HG02885 (cell line): ENCODE measurements at regions not wholly inside any gene's neighbourhood (a gene's known extent, or its start where the extent isn't known, plus 50 kb on each side); places are given as distances from the start of the nearest gene placed in this dataset.
"Not testable (repeated sequence)": the region's sequence is repeated elsewhere in the genome, so short reads cannot be mapped to it uniquely, and the experiment has no call there.

ENCODE experiments used
- ATAC-seq: cut with Tn5 transposase; IDR thresholded peaks from one replicate; pipeline ENCODE4 v1.9.1; 2021; ENCODE audit warnings: mild to moderate bottlenecking; ENCODE audit not compliant: unreplicated experiment, poor library complexity

DNA sequence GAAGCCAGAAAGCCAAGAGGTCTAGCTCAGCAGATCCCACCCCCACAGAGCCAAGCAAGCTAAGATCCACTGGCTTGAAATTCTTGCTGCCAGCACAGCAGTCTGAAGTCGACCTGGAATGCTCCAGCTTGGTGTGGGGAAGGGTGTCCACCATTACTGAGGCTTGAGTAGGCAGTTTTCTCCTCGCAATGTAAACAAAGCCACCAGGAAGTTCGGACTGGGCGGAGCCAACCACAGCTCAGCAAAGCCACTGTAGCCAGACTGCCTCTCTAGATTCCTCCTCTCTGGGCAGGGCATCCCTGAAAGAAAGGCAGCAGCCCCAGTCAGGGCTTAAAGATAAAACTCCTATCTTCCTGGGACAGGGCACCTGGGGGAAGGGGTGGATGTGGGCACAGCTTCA lies 495.0 kb upstream of the GYPC start:
- ATAC-seq, result not testable (repeated sequence)

GRCh38 chr2:126172631-126173184 lies 483.2 kb upstream of the GYPC start:
- ATAC-seq, result no peak

- ATAC-seq, result no peak
Measured at GRCh38 chr2:126175222-126175621, 480.7 kb upstream of the GYPC start.

GRCh38 chr2:126177479-126177878 lies 478.5 kb upstream of the GYPC start:
- ATAC-seq, result no peak

- ATAC-seq, result no peak
Measured at GRCh38 chr2:126187668-126188067, 468.3 kb upstream of the GYPC start.

DNA sequence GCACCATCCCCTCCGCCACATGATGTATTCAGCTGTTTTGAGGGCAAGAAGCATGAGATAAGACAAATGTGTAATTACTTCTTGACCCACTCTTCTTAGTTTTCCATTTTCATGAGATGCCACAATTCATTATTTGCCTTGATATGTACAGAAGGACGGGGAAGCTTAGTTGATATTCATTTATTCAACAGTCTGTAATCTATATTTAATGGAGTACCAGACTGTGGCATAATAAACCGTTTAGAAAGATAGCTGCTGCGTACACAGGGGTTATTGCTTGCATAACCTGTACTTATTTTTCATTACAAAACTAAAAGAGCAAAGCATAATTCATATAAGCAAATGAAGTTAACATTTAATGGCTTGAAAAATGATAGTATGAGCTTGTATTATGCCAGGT lies 466.4 kb upstream of the GYPC start:
- ATAC-seq, result no peak

DNA sequence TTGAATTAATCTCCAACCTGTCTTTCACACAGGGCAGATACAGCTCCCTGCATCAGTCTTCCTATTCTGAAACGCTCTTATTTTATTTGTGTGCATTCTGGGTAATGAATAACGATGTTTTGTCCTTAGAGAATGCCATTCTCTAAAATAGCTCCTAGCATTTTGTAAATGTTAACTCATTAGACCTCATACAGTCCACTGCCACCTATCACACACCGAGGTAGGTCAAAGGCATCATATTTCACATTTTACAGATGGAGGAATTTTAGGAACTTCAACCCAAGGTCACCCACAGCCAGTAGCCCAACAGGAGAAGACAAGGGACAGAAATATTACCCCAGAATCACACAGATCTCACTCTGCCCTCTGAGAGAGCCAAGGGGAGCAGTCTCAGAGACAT lies 455.4 kb upstream of the GYPC start:
- no peak for ATAC-seq

- no peak for ATAC-seq
Measured at GRCh38 chr2:126208266-126208665, 447.7 kb upstream of the GYPC start.

DNA sequence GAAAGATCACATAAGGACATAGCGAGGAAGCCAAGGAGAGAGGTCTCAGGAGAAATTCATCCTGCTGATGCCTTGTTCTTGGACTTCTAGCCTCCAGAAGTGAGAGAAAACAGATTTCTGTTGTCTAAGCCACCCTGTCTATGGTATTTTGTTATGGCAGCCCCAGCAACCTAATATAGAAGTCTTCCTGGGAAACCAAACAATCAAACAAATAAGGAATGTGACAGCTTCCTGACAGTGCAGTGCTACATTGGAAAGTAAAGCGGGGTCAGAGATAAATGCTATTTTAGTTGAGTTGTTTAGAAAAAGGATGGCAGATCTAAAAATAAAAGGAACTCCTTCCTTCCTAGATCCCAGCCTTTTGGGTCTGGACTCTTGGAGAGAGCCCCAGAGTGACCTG lies 443.2 kb upstream of the GYPC start:
- ATAC-seq, result no peak

DNA sequence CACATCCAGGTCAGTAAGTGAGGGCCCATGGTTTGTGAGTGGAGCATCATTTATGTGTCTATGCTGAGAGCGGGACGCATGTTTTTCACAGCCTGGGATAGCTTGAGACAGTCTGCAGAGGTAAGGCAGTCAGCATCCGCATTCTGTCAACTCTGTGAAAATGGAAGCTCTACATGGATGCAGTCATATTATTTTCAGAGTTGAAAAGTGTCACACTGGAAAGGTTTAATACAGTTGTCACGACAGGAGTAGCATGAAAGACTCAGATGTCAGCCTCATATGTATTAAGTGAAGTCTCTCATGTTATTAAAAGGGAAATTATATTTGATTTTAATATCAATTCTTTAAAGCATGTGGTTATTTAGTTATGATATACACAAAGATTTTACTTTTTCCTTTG lies 436.9 kb upstream of the GYPC start:
- no peak for ATAC-seq

DNA sequence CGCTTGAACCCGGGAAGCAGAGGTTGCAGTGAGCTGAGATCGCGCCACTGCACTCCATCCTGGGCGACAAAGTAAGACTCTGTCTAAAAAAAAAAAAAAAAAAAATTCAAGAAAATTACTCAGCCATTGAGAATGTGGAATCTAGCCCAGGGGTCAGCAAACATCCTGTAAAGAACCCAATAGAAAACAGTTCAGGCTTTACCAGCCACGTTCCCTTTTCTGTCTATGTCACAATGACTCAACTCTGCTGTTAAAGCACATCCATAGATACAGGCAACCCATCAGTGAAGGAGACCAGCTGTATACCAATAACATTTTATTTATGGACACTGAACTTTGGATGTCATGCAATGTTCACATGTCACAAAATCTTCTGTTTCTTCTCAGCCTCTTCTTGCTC lies 435.6 kb upstream of the GYPC start:
- ATAC-seq, result no peak

- ATAC-seq, result no peak
Measured at GRCh38 chr2:126221506-126221905, 434.5 kb upstream of the GYPC start.

- no peak for ATAC-seq
Measured at GRCh38 chr2:126222278-126222677, 433.7 kb upstream of the GYPC start.

GRCh38 chr2:126224776-126225175 lies 431.2 kb upstream of the GYPC start:
- ATAC-seq, result no peak

DNA sequence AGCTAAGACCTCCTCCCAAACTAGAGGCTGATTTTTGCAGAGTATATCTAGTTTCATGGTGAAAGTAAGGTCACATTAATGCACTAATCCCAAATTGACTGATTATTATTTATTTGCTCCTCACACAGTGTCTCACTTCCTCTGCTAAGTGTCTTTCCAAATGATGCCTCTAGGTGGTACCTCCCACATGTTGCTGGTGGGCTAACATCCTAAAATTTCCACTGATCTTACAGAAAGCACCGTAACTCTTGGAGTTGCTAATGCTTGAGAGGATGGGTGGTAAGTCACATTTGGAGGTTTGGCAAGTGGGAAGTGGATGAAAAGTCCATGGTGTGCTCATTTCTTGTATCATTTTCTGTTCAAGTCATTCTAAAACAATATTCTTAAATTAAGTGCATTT lies 428.7 kb upstream of the GYPC start:
- no peak for ATAC-seq

DNA sequence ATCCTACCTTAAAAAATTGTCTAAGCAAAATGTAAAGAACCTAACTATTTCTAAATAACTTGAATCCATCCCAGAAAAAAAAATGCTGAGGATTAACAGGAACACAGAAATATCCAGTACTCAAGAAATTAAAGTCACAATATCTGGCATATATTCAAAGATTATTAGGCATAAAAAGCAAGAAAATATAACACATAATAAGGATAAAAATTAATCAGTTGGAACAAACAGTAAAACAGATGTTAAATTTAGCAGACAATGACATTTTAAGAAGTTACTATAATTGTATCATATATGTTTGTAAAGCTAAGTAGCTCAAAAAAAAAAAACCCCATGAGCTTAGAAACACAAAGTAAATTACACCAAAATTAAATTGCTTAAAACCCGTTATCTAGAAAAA lies 427.4 kb upstream of the GYPC start:
- no peak for ATAC-seq

DNA sequence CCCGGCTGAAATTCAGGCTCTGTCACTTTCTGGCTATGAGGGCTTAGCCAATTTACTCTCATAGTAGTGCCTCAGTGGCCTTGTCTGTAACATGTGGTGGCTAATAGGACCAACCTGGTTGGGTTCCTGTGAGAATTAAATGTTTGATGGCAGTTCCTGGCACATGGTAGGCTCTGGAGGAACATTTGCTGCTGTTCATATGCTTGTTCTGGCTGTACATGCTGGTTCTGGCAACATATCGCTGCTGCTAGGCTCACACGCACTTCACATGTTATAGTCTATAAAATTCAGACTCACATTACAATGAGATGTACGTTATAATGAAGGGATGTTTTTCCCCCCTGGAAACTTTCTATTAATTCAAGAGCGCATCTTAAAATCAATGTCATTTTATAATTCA lies 417.7 kb upstream of the GYPC start:
- ATAC-seq, result no peak

GRCh38 chr2:126239320-126239955 lies 416.5 kb upstream of the GYPC start:
- no peak for ATAC-seq

GRCh38 chr2:126241001-126241400 lies 415.0 kb upstream of the GYPC start:
- ATAC-seq, result no peak

DNA sequence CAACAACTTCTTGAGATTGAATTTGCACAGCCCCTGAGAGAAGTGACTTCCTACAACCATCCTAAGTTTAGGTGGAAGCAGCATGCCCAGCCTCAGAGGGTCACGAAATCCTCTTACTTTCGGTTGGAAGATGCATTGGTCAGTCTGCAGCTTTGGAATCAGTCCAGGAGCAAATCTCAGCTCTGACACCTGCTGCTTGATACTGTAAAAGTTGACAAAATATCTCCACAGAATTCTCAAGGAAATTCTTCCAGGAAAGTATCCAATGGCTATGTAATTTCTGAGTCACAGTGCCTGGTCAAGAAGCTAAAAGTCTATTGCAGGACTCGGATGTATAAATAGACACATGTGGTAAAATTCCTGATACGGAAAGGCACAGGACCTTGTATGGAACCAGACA lies 414.5 kb upstream of the GYPC start:
- no peak for ATAC-seq

DNA sequence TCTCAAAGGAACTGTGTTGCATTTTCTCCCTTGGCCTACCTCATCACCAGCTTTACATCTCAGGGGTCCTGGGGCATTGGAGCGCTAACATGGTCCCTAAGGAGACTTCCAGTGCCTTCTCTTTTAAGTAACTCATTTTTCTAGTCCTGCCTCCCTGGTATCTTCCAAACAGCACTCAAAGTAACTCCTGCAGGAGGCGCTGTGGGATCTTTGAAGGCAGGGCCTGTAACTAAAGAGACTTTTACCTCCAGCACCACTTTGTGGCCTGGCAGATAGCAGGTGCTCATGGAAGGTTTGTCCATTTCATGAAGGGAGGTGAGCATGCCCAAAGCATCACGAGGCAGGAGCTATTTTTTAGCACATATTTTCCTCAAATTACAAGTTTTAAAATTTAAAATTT lies 411.0 kb upstream of the GYPC start:
- peak; percentile 65 for ATAC-seq

- ATAC-seq, result no peak
Measured at GRCh38 chr2:126253669-126254068, 402.3 kb upstream of the GYPC start.

DNA sequence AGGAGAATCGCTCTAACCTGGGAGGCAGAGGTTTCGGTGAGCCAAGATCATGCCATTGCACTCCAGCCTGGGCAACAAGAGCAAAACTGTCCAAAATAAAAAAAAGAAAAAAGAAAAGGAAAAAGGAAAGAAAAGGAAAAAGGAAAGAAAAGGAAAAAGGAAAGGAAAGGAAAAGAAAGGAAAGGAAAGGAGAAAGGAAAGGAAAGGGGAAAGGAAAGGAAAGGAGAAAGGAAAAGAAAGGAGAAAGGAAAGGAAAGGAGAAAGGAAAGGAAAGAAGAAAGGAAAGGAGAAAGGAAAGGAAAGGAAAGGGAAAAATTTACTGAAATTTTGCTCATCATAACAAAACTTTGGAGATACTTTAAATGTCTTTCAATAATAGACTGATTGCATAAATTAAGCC lies 391.3 kb upstream of the GYPC start:
- ATAC-seq, result no peak
